GM12891 (cell line): ENCODE measurements at regions not wholly inside any gene's neighbourhood (a gene's known extent, or its start where the extent isn't known, plus 50 kb on each side); places are given as distances from the start of the nearest gene placed in this dataset.

Experiments used
- DNase-seq: peaks from one replicate; pipeline ENCODE4 v3.0.0; 2011; ENCODE audit warnings: low spot score; ENCODE audit not compliant: insufficient read length
- FAIRE-seq: peaks from 2 replicates; lab custom pipeline; 2011; peaks lifted over from hg19 to GRCh38; lab: Jason Lieb, UNC
- PAX5 ChIP-seq: IDR thresholded peaks from 2 replicates; pipeline ENCODE4 v1.6.1; 2011; ENCODE audit warnings: low read length, moderate library complexity, mild to moderate bottlenecking; ENCODE audit not compliant: insufficient read depth, severe bottlenecking
- POLR2A ChIP-seq: IDR thresholded peaks from 2 replicates; pipeline ENCODE4 v1.6.1; 2011; ENCODE audit warnings: low read depth, low read length, control low read depth
- POLR2AphosphoS5 ChIP-seq: IDR thresholded peaks from 2 replicates; pipeline ENCODE4 v1.6.1; 2011; ENCODE audit warnings: low read depth, low read length, control low read depth
- POU2F2 ChIP-seq: IDR thresholded peaks from 2 replicates; pipeline ENCODE4 v1.6.1; 2011; ENCODE audit warnings: low read depth, mild to moderate bottlenecking, control low read depth, low read length, moderate library complexity
- SPI1 ChIP-seq: IDR thresholded peaks from 2 replicates; pipeline ENCODE4 v1.6.1; 2011; ENCODE audit warnings: low read depth, low read length, control low read depth
- TAF1 ChIP-seq: IDR thresholded peaks from 2 replicates; pipeline ENCODE4 v1.6.1; 2011; ENCODE audit warnings: low read depth, low read length, control low read depth

GRCh38 chr11:38460896-38461295 is 1862.9 kb upstream of the RAG2 start:
- DNase-seq (no peak), FAIRE-seq (no peak)
- TF ChIP-seq SPI1, result no peak
- no peak for TF ChIP-seq TAF1
- TF ChIP-seq POU2F2, result no peak
- TF ChIP-seq PAX5, result no peak
- no peak for TF ChIP-seq POLR2AphosphoS5
- TF ChIP-seq POLR2A, result no peak

DNA sequence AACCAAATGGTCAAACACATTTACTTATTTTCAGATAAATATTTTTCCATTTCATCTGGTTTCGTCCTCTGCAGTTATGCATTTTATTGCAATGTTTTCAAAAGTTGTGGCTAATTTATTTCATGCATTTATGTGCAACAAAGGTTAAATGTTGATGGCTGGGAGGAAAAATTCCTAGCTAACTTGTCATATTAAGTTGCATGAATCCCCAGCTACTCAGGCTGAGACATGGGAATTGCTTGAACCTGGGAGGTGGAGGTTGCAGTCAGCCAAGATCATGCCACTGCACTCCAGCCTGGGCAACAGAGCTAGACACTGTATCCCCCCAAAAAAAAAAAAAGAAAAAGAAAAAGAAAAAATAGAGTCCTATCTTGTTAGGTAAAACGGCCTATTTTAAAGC is 1862.4 kb upstream of the RAG2 start:
- TF ChIP-seq POLR2AphosphoS5, result no peak
- no peak for TF ChIP-seq POLR2A
- no peak for TF ChIP-seq POU2F2
- TF ChIP-seq TAF1, result no peak
- no peak for TF ChIP-seq SPI1
- TF ChIP-seq PAX5, result no peak
- FAIRE-seq, result no peak
- DNase-seq, result no peak

GRCh38 chr11:38456371-38456770 is 1858.3 kb upstream of the RAG2 start:
- no peak for TF ChIP-seq POLR2AphosphoS5
- no peak for TF ChIP-seq POU2F2
- no peak for TF ChIP-seq PAX5
- TF ChIP-seq TAF1, result no peak
- TF ChIP-seq SPI1, result no peak
- TF ChIP-seq POLR2A, result no peak
- DNase-seq, result no peak
- no peak for FAIRE-seq

DNA sequence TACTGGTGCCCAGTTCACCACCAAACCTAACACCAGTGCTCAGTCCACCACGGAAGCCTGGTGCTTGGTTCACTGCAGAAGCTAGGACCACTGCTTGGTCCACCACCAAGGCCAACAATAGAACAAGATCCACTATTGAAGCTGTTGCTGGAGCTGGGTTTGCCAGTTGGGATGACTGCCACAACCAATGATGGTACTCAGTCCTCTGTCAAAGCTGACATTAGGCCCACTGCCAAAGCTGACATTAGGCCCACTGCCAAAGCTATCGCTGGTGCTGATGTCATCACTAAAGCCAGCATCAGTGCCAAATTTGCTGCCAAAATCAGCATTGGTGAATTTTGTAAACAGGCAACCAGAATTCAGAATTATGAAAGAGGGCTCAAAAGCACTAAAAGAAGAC is 1850.2 kb upstream of the RAG2 start:
- TF ChIP-seq POU2F2 (no peak), PAX5 (no peak), SPI1 (no peak), POLR2AphosphoS5 (no peak)
- DNase-seq, result no peak
- no peak for FAIRE-seq

DNA sequence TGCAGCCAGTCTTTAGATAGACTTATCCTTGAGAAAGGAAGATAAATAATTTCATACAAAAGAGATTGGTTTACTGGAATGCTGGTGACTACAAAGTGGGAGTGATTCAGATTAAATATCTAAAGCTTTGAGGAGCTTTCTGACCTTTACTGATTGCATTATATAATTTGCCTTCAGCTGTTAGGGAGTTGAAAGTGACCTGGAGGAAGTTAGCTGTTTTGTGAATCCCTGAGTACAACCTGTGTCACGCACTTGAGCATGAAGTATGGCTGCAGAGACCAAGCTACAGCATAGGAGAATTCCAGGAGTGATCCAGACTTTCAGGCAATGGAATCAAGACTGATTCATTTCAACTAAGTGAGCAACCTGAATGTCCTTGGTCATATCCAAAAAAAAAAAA is 1848.3 kb upstream of the RAG2 start:
- no peak for FAIRE-seq
- TF ChIP-seq SPI1 (no peak), PAX5 (no peak), POLR2A (no peak), TAF1 (no peak), POU2F2 (no peak), POLR2AphosphoS5 (no peak)
- no peak for DNase-seq

DNA sequence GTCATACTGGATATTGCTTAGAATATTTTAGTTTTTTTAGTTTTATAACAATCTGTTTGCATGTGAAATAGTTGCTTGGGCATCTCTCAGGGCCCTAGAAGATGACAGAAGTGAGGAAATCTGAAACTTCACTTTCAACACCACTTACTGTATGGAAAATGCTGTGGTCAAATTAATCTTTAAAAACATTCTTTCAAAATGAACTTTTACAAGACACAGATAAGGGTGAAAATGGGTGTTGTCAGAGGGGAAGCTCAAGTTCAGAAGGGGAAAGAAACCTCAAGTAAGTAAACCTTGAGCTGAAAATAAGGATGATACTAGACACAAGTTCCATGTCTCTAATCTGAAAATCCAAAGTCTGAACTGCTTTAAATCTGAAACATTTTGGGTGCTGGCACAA is 1840.1 kb upstream of the RAG2 start:
- TF ChIP-seq TAF1, result no peak
- TF ChIP-seq PAX5, result no peak
- no peak for TF ChIP-seq POLR2A
- TF ChIP-seq SPI1, result no peak
- TF ChIP-seq POLR2AphosphoS5, result no peak
- no peak for TF ChIP-seq POU2F2
- FAIRE-seq, result no peak
- DNase-seq, result no peak

GRCh38 chr11:38425578-38425977 is 1827.5 kb upstream of the RAG2 start:
- no peak for DNase-seq
- TF ChIP-seq POU2F2 (no peak), SPI1 (no peak), TAF1 (no peak), PAX5 (no peak), POLR2A (no peak), POLR2AphosphoS5 (no peak)
- no peak for FAIRE-seq

- no peak for DNase-seq
- FAIRE-seq, result no peak
- TF ChIP-seq PAX5, result no peak
- TF ChIP-seq POU2F2, result no peak
- no peak for TF ChIP-seq POLR2A
- TF ChIP-seq POLR2AphosphoS5, result no peak
- TF ChIP-seq SPI1, result no peak
These were observed 1825.0 kb upstream of the RAG2 start for GRCh38 chr11:38423042-38423441.

- TF ChIP-seq POLR2AphosphoS5 (no peak), POLR2A (no peak), SPI1 (no peak), POU2F2 (no peak), PAX5 (no peak), TAF1 (no peak)
- no peak for FAIRE-seq
These were observed 1818.1 kb upstream of the RAG2 start for GRCh38 chr11:38416141-38416540.

DNA sequence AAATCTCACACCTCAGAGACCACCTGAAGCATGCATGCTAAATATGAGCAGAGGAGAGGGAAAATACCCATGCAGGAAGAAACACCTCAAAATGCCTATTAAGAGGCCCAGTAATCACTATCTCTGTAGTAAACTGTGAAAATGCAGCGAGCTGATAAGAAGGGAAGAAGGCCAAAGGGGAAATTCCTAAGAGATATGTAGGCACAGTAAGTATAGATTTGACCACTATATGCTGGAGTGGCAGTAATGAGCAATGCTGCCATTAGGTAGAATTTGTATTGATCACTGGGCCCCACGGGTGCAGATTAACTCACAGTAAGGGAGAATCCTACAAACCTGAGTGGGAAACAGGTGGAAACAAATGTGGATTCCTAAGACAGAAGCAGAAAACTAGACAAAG is 1813.1 kb upstream of the RAG2 start:
- FAIRE-seq, result no peak
- no peak for DNase-seq

More at GRCh38 chr11:38416141-38416540, 1818.1 kb upstream of the RAG2 start:
- DNase-seq, result no peak

More for the DNA sequence above, 1813.1 kb upstream of the RAG2 start:
- TF ChIP-seq POU2F2 (no peak), SPI1 (no peak), POLR2A (no peak)
